GM12891 (cell line): ENCODE measurements at regions not wholly inside any gene's neighbourhood (a gene's known extent, or its start where the extent isn't known, plus 50 kb on each side); places are given as distances from the start of the nearest gene placed in this dataset.

Source experiments
- DNase-seq: peaks from one replicate; pipeline ENCODE4 v3.0.0; 2011; ENCODE audit warnings: low spot score; ENCODE audit not compliant: insufficient read length
- FAIRE-seq: peaks from 2 replicates; lab custom pipeline; 2011; peaks lifted over from hg19 to GRCh38; lab: Jason Lieb, UNC
- PAX5 ChIP-seq: IDR thresholded peaks from 2 replicates; pipeline ENCODE4 v1.6.1; 2011; ENCODE audit warnings: low read length, moderate library complexity, mild to moderate bottlenecking; ENCODE audit not compliant: insufficient read depth, severe bottlenecking
- POLR2A ChIP-seq: IDR thresholded peaks from 2 replicates; pipeline ENCODE4 v1.6.1; 2011; ENCODE audit warnings: low read depth, low read length, control low read depth
- POLR2AphosphoS5 ChIP-seq: IDR thresholded peaks from 2 replicates; pipeline ENCODE4 v1.6.1; 2011; ENCODE audit warnings: low read depth, low read length, control low read depth
- POU2F2 ChIP-seq: IDR thresholded peaks from 2 replicates; pipeline ENCODE4 v1.6.1; 2011; ENCODE audit warnings: low read depth, mild to moderate bottlenecking, control low read depth, low read length, moderate library complexity
- SPI1 ChIP-seq: IDR thresholded peaks from 2 replicates; pipeline ENCODE4 v1.6.1; 2011; ENCODE audit warnings: low read depth, low read length, control low read depth
- TAF1 ChIP-seq: IDR thresholded peaks from 2 replicates; pipeline ENCODE4 v1.6.1; 2011; ENCODE audit warnings: low read depth, low read length, control low read depth

DNA sequence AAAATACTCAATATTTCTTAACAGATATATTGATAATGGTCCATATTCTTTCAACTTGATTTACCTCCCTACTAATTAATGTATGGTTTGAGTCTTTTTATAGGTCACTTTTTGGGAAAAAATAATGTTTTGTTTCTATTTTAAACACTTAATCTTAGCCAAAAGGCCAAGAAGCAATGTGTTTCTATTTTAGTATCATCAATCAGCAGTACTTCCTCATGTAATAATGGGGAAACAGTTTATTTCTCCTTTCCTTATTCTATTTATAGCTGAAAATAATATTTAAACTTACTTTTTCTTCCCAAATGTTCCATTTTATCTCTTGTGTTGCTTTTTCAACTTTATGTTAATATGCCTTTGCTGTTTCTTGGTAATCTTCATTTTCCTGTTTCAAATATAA, 295.1 kb downstream of the ALDH8A1 start:
- no peak for TF ChIP-seq POLR2AphosphoS5
- no peak for TF ChIP-seq PAX5
- TF ChIP-seq SPI1: no peak
- TF ChIP-seq POLR2A: no peak
- no peak for TF ChIP-seq POU2F2
- no peak for TF ChIP-seq TAF1
- no peak for FAIRE-seq

DNA sequence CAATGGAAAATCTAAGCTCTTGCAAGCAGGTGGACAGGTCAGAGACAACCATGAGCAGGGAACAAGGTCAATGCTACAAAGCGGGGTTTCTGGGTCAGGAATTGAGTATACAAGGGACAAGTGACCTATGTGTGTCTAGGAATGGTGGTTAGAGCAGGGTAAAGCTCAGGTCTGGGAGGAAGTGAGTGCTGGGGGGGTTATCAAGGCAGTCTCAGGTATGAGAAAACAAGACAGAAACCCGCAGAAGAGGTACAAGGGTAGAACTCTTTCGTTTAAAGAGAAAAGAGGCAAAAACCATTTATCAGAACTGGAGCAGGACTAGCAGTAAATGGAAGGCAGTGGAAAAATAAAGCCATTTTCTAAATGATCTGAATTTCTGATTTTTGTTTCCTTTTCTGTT, 298.4 kb downstream of the ALDH8A1 start:
- no peak for FAIRE-seq
- no peak for DNase-seq
- TF ChIP-seq SPI1 (peak; percentile 7; the same call in 1 of the 2 replicates), POLR2AphosphoS5 (no peak)

More for the DNA sequence above, 295.1 kb downstream of the ALDH8A1 start:
- no peak for DNase-seq

DNA sequence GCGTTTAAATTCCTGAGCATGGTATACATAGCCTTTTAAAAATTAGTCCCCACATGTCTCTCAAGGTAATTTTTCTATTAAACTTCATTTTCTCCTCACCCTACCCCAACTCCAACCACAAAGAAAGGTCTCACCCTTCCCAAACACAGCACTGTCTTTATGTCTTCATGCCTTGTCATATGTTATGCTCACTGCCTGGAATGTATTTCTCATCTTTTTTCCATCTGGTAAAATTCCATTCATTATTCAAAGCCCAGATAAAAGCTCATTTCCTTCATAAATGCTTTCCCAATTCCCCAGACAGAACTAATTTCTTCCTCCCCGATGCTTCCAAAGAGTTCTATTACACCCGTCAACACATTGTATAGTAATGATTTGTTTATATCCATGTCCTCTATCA, 302.0 kb downstream of the ALDH8A1 start:
- no peak for FAIRE-seq
- no peak for DNase-seq
- TF ChIP-seq POLR2A: no peak
- no peak for TF ChIP-seq POLR2AphosphoS5

DNA sequence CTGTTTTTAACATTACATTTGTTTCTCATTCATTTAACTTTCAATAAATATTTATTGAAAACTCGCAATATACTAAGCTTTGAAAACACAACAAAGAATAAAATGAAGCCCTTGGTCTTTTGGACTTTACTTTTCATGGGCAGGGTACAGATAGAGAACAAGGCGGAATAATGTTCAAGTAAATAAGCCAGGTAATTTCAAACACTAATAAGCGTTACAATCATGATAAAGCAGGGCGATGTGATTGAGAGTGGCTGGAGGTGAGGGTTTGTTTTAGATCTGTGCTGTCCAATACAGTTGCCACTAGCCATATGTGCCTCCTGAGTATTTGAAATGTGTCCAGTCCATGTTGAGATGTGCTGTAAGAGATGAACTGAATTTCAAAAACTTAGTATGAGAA, 307.1 kb downstream of the ALDH8A1 start:
- DNase-seq (no peak), FAIRE-seq (no peak)
- TF ChIP-seq POLR2A (no peak), PAX5 (no peak), TAF1 (no peak), POU2F2 (no peak), POLR2AphosphoS5 (no peak), SPI1 (no peak)

DNA sequence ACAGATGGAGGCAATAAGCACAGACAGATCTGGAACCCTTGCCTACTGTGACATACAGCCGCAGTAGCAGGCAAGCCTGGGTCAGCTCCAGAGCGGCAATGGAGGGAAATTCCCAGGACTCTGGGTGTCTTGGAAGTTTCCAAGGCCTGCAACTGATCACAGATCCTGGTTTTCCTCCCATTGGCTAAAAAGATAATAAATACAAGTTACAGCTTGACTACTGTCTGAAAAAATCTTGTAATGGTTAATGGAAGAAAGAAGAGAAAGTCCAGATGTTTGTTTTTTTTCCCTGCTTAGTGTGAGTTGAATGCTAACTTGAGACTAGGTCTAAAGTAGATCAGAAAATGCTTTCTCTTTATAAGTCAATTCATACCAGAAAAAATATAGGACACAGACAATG, 307.6 kb downstream of the ALDH8A1 start:
- no peak for FAIRE-seq
- DNase-seq: no peak
- TF ChIP-seq PAX5 (no peak), POLR2A (no peak), POLR2AphosphoS5 (no peak), POU2F2 (no peak), TAF1 (no peak), SPI1 (no peak)

DNA sequence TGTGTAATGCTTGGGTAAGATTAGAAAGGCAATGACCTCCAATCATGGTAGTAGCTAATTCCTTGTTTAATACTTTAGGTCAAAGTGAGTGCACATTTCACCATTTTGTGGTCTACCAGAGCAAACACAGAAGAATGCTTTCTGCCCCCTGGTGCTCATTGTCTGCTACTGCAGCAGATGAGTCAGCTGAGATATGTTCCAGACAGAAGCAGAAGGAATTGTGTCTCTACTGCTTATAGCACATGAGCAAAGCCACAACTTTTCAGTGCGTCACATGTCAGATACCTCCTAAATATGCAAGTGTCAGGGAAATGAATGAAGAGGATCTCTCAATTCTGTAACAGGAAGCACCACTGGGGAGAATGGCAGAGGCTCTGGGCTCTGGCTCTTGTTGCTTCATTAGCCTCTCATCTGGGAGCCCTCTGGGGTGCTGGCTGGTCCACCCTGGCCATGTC, 308.9 kb downstream of the ALDH8A1 start:
- FAIRE-seq (peak; percentile 96), DNase-seq (peak; percentile 12)
- TF ChIP-seq POLR2A (no peak), TAF1 (no peak), SPI1 (no peak), POLR2AphosphoS5 (no peak)

DNA sequence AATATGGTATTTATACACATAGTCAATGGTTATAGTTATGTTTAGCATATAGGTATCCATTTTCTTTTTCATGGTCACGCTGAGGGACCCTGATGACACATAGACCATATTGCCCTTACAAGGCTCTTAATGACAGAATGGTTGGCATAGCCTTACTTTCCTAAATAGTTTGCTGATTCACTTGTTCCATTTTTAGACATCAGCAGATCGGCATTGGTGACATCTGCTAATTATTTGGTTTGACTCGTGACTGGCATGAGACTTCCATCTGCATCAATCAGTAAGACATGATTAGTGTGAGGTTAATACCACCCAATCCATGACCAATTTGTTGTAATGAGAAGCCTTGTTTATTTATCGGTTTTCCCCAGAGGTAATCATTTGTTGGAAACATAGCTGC, 309.7 kb downstream of the ALDH8A1 start:
- DNase-seq (no peak), FAIRE-seq (no peak)
- TF ChIP-seq TAF1 (no peak), POLR2A (no peak), PAX5 (no peak), POU2F2 (no peak), SPI1 (no peak), POLR2AphosphoS5 (no peak)

DNA sequence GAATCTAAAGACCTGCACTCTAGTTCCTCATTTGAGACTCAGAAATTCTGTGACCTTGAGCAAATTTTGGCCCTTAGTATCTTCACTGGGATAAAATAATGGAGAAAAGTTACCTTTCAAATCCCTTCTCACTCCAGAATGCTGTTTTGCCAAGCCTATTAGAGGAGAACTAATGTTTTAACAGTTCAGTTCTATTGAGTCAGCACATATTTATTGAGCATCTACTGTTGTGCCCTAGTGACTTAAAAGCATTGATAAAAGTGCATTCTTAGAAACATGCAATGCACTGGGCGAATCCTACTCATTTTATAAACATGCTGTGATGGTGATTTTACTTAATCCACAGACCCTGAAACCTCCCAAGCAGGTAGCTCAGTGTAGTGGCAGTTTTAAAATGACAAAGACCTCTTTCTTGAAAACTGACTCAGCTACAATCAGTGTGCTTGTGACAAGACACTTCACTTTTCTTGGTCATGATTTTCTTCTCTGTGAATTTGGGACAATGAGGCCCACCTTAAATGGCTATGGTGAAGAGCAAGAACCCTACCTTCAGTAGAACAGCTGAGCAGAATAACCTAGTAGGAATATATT, 312.0 kb downstream of the ALDH8A1 start:
- TF ChIP-seq POLR2A (no peak), TAF1 (no peak), SPI1 (0 out of 2 replicates have a peak, but pooled peaks have one; percentile 39)
- peak; percentile 43 for FAIRE-seq
- DNase-seq: no peak

DNA sequence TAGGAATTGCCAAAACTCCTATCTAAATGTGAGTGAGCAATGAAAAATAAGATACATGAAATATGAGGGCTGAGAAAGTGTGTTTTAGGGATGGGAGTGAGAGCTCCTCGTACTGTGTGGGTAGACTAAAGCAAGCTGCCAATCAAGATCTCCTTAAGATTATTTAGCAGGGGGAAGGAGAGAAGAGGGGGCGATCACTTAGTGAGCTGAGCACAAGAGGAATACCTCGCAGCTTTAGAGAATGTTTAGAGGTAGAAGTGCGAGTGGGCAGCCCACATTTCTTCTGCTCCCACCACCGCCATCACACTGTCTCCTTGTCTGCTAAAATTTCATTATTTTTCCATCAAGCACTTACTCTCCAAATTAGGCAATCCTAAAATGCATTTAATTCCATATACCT, 312.6 kb downstream of the ALDH8A1 start:
- no peak for DNase-seq
- TF ChIP-seq TAF1: no peak
- TF ChIP-seq PAX5: no peak
- no peak for TF ChIP-seq POLR2AphosphoS5
- FAIRE-seq: no peak

DNA sequence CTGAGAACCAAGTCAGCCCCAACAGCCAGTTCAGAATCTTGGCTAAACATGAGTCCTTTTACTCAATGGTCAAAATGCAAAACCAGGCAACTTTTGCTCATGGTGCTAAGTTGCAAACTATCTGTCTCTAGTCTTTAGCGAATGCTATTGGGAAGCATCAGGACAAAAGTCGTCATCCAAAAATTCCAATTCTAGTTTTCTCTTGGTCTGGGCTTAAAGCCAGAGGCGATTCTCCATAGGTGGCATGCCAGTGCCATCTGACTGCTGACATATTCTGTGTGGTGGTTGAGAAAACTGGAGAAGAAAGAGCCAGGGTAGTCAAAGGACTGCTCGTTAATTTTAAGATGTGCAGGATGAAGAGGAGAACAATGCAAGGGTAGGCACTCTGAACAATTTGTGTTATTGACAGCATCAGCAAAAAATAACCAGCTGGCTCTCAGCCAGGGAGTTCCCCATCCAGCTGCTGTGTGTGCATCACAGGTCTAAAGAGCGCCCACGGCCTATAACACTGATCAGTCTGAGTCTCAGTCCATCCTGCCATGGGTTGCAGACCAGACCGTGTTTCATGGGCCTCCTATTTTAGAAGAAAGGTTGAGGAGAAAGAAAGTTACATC, 313.6 kb downstream of the ALDH8A1 start:
- FAIRE-seq (peak; percentile 26), DNase-seq (no peak)
- no peak for TF ChIP-seq POU2F2
- no peak for TF ChIP-seq POLR2A
- TF ChIP-seq TAF1: no peak
- no peak for TF ChIP-seq SPI1
- TF ChIP-seq POLR2AphosphoS5: no peak

DNA sequence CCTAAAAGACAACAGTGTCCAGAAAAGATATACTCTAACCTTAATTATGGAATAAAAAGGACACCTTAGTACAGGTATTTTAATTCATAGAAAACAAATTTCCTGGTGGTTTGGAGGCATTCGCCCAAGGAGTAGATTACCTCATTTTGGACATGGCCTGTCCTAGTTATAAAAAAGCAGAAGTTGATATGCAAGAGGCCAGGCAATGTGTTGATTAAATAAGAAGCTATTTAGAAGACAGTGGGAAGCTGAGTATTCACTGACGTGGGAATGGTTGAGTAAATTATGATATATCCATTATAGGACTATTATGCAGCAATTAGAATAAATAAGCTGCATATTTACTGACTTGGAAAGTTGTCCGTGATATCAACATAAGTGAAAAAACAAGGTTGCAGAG, 314.9 kb downstream of the ALDH8A1 start:
- no peak for FAIRE-seq
- DNase-seq: no peak
- TF ChIP-seq POLR2AphosphoS5: no peak
- TF ChIP-seq POU2F2: no peak
- no peak for TF ChIP-seq PAX5
- no peak for TF ChIP-seq TAF1
- TF ChIP-seq POLR2A: no peak
- TF ChIP-seq SPI1: no peak
